IMR-90 (cell line): ENCODE measurements at regions not wholly inside any gene's neighbourhood (a gene's known extent, or its start where the extent isn't known, plus 50 kb on each side); places are given as distances from the start of the nearest gene placed in this dataset.

Experiments
- ATAC-seq: fragments of 200-7000 bp; cut with Tn5 transposase; 2 replicates; pipeline ENCODE4 v1.9.1; 2020; ENCODE audit warnings: low read depth, mild to moderate bottlenecking, moderate library complexity
- BruUV-seq: library from RNA; stranded (reverse); fragments of 400-500 nt; replicated peaks from 2 replicates; lab custom pipeline; 2021; lab: Mats Ljungman, UMichigan
- CTCF ChIA-PET: fragments of 300-600 bp; formaldehyde crosslinking; extraction: SDS; loops from one replicate; lab custom pipeline; 2021; ENCODE audit warnings: antibody characterized with exemption; lab: Yijun Ruan, JAX
- POLR2A ChIA-PET: fragments of 300-600 bp; sonication (Branson Sonifier 250); formaldehyde crosslinking; loops from one replicate; lab custom pipeline; 2022; ENCODE audit warnings: antibody characterized with exemption; ENCODE audit not compliant: unreplicated experiment; lab: Charles Lee
- DNase-seq: peaks from one replicate; pipeline ENCODE4 v3.0.0; 2013
- H2AFZ ChIP-seq: replicated peaks from 2 replicates; pipeline ENCODE3; 2013; ENCODE audit warnings: low read length, mild to moderate bottlenecking; ENCODE audit not compliant: poor library complexity
- H2AK5ac ChIP-seq: 2 replicates; pipeline ENCODE4 v1.6.1; 2013; ENCODE audit warnings: low read depth, low read length, inconsistent platforms
- H2AK9ac ChIP-seq: replicated peaks from 2 replicates; pipeline ENCODE3; 2013; ENCODE audit warnings: mild to moderate bottlenecking, low read depth, low read length, moderate library complexity; ENCODE audit not compliant: poor library complexity
- H2BK120ac ChIP-seq: 2 replicates; pipeline ENCODE4 v1.6.1; 2013; ENCODE audit warnings: low read depth, low read length, inconsistent platforms
- H2BK15ac ChIP-seq: 3 replicates; pipeline ENCODE4 v1.6.1; 2013; ENCODE audit warnings: low read depth, low read length, inconsistent platforms
- H2BK20ac ChIP-seq: 2 replicates; pipeline ENCODE4 v1.6.1; 2013; ENCODE audit warnings: low read depth, mild to moderate bottlenecking, inconsistent platforms, low read length, moderate library complexity
- H2BK5ac ChIP-seq: 2 replicates; pipeline ENCODE4 v1.6.1; 2013; ENCODE audit warnings: mild to moderate bottlenecking, low read depth, low read length, inconsistent platforms; ENCODE audit not compliant: poor library complexity, severe bottlenecking
- H3K14ac ChIP-seq: replicated peaks from 2 replicates; pipeline ENCODE4 v1.6.1; 2013; ENCODE audit warnings: low read depth, low read length, inconsistent platforms
- H3K18ac ChIP-seq: 2 replicates; pipeline ENCODE4 v1.6.1; 2013; ENCODE audit warnings: low read depth, low read length, control low read depth
- H3K23ac ChIP-seq: 2 replicates; pipeline ENCODE4 v1.6.1; 2013; ENCODE audit warnings: low read depth, low read length, inconsistent platforms
- H3K27ac ChIP-seq: 2 replicates; pipeline ENCODE4 v1.5.1; 2013; ENCODE audit warnings: mild to moderate bottlenecking, control low read depth, low read length; ENCODE audit not compliant: insufficient read depth
- H3K27me3 ChIP-seq: 2 replicates; pipeline ENCODE4 v1.6.1; 2013; ENCODE audit warnings: low read length; ENCODE audit not compliant: control insufficient read depth, insufficient read depth
- H3K36me3 ChIP-seq: 2 replicates; pipeline ENCODE4 v1.6.1; 2013; ENCODE audit warnings: low read length, mixed read lengths; ENCODE audit not compliant: control insufficient read depth, insufficient read depth
- H3K4ac ChIP-seq: 2 replicates; pipeline ENCODE4 v1.6.1; 2013; ENCODE audit warnings: low read depth, low read length, inconsistent platforms
- H3K4me1 ChIP-seq: 2 replicates; pipeline ENCODE4 v1.6.1; 2013; ENCODE audit warnings: low read length, mixed read lengths; ENCODE audit not compliant: control insufficient read depth, insufficient read depth
- H3K4me2 ChIP-seq: 2 replicates; pipeline ENCODE4 v1.6.1; 2013; ENCODE audit warnings: low read depth, mild to moderate bottlenecking, control low read depth, low read length, moderate library complexity
- H3K4me3 ChIP-seq: 2 replicates; pipeline ENCODE4 v1.5.1; 2013; ENCODE audit warnings: low read depth, mild to moderate bottlenecking, control low read depth, low read length, moderate library complexity; ENCODE audit not compliant: insufficient read depth
- H3K56ac ChIP-seq: 2 replicates; pipeline ENCODE4 v1.6.1; 2013; ENCODE audit warnings: low read length, inconsistent platforms; ENCODE audit not compliant: insufficient read depth; ENCODE audit errors: extremely low read depth
- H3K79me1 ChIP-seq, 2 experiments: 2 replicates each; pipeline ENCODE4 v1.6.1; 2013; ENCODE audit warnings: low read length in 2 of 2, inconsistent platforms in 1 of 2, low read depth in 1 of 2
- H3K9ac ChIP-seq: 2 replicates; pipeline ENCODE4 v1.6.1; 2013; ENCODE audit warnings: low read depth, low read length, control low read depth
- H3K9me1 ChIP-seq: 2 replicates; pipeline ENCODE4 v1.6.1; 2013; ENCODE audit warnings: low read length, inconsistent platforms; ENCODE audit not compliant: insufficient read depth
- H3K9me3 ChIP-seq: 2 replicates; pipeline ENCODE4 v1.6.1; 2013; ENCODE audit warnings: low read length; ENCODE audit not compliant: control insufficient read depth, insufficient read depth
- H4K20me1 ChIP-seq: 2 replicates; pipeline ENCODE4 v1.6.1; 2013; ENCODE audit warnings: low read length, inconsistent platforms; ENCODE audit not compliant: insufficient read depth
- H4K5ac ChIP-seq: 2 replicates; pipeline ENCODE4 v1.6.1; 2013; ENCODE audit warnings: mild to moderate bottlenecking, low read depth, low read length, control low read depth
- H4K8ac ChIP-seq, 2 experiments: 2 replicates each; pipeline ENCODE4 v1.6.1; 2013; ENCODE audit warnings: low read depth in 2 of 2, low read length in 2 of 2, control low read depth in 1 of 2, inconsistent platforms in 1 of 2
- H4K91ac ChIP-seq: 2 replicates; pipeline ENCODE4 v1.6.1; 2013; ENCODE audit warnings: low read depth, low read length, inconsistent platforms; ENCODE audit not compliant: insufficient read depth
- BHLHE40 ChIP-seq: fragments of 150-350 bp; IDR thresholded peaks from 2 replicates; pipeline ENCODE4 v1.6.1; 2016; ENCODE audit warnings: mild to moderate bottlenecking, low read depth, low read length
- CEBPB ChIP-seq: IDR thresholded peaks from 2 replicates; pipeline ENCODE4 v1.6.1; 2012; ENCODE audit warnings: low read depth, low read length, improper control_type of control experiment
- MAFK ChIP-seq: IDR thresholded peaks from 2 replicates; pipeline ENCODE4 v1.6.1; 2012; ENCODE audit warnings: low read depth, low read length, improper control_type of control experiment
- MAZ ChIP-seq: IDR thresholded peaks from 2 replicates; pipeline ENCODE4 v1.6.1; 2012; ENCODE audit warnings: low read depth, mild to moderate bottlenecking, low read length, improper control_type of control experiment, moderate library complexity, borderline replicate concordance
- POLR2A ChIP-seq: IDR thresholded peaks from 2 replicates; pipeline ENCODE4 v1.6.1; 2012; ENCODE audit warnings: mild to moderate bottlenecking, low read depth, low read length
- RCOR1 ChIP-seq: IDR thresholded peaks from 2 replicates; pipeline ENCODE4 v1.6.1; 2012; ENCODE audit warnings: mild to moderate bottlenecking, low read length, improper control_type of control experiment; ENCODE audit not compliant: insufficient replicate concordance
- SMC3 ChIP-seq: fragments of 150-350 bp; IDR thresholded peaks from 2 replicates; pipeline ENCODE4 v1.6.1; 2016; ENCODE audit warnings: low read depth, mild to moderate bottlenecking, antibody characterized with exemption, low read length, moderate library complexity
- WGBS, 2 experiments: methylation state at CpG; one replicate each; pipeline versions ENCODE4 v1.1.5 to v1.1.7; 2013; ENCODE audit warnings: missing lambda C conversion rate in 2 of 2; ENCODE audit not compliant: insufficient read length in 1 of 2; ENCODE audit errors: extremely low coverage in 2 of 2; 5-methylcytosine and 5-hydroxymethylcytosine counted together
- dilution Hi-C: fragments of 300-500 bp; cut with HindIII; formaldehyde crosslinking; loops from one replicate; pipeline ENCODE4 v1.14.3; 2018; ENCODE audit warnings: low sequenced_read_pairs; ENCODE audit not compliant: unreplicated experiment
- in situ Hi-C: fragments of 300-500 bp; cut with MboI; formaldehyde crosslinking; loops from 3 replicates; pipeline ENCODE4 v1.14.3; 2019; ENCODE audit warnings: low sequenced_read_pairs, inconsistent platforms, mixed read lengths
- intact Hi-C: fragments of 100-400 bp; cut with micrococcal nuclease; formaldehyde crosslinking; loops from 2 replicates; pipeline ENCODE4 v1.10.0; 2022

- H3K9ac ChIP-seq: no peak overlapping the region
- peaks cover 24% of the 10 kb centered on the region for H3K27me3 ChIP-seq
- H3K4me1 ChIP-seq: no peaks in the 10 kb centered on the region
- no peak overlapping the region for H2AK5ac ChIP-seq
- no peak overlapping the region for H2BK120ac ChIP-seq
- H3K27ac ChIP-seq: no peak overlapping the region
- H3K4me2 ChIP-seq: no peak overlapping the region
- intact Hi-C loops: no loop called here
- TF ChIP-seq CEBPB: no peak
- no peak for TF ChIP-seq SMC3
- TF ChIP-seq MAFK: no peak
- no peak for TF ChIP-seq POLR2A
- no peak for TF ChIP-seq RCOR1
- no peak for TF ChIP-seq MAZ
- TF ChIP-seq BHLHE40: no peak
- 40% methylated on average over 1 of the region's 1 CpG; no CpG with 5 or more reads in 1 of the 2 experiments for WGBS, 2 experiments
- dilution Hi-C loops: no loop called here
- ChIA-PET CTCF (no interaction called here), POLR2A (no interaction called here)
- H4K91ac ChIP-seq: no peak overlapping the region
- in situ Hi-C loops: no loop called here
- H4K20me1 ChIP-seq: no peaks in the 10 kb centered on the region
- no peak overlapping the region for H3K14ac ChIP-seq
- H3K9me3 ChIP-seq: no peaks in the 10 kb centered on the region
- DNase-seq (no peak), ATAC-seq (no peak)
- no peak overlapping the region for H3K23ac ChIP-seq
- no peak overlapping the region for H3K18ac ChIP-seq
- no peak overlapping the region for H3K4me3 ChIP-seq
- H4K5ac ChIP-seq: no peak overlapping the region
- no peak overlapping the region for H2BK15ac ChIP-seq
- H3K56ac ChIP-seq: no peak overlapping the region
- H4K8ac ChIP-seq: no peak overlapping the region
- BruUV-seq: no TSS peak
- no peaks in the 10 kb centered on the region for H3K79me1 ChIP-seq
- no peaks in the 10 kb centered on the region for H3K9me1 ChIP-seq
- H2AFZ ChIP-seq: no peak overlapping the region
- no peaks in the 10 kb centered on the region for H3K36me3 ChIP-seq
- no peak overlapping the region for H3K4ac ChIP-seq
- H2BK5ac ChIP-seq: no peak overlapping the region
- H2AK9ac ChIP-seq: no peak overlapping the region
- no peak overlapping the region for H2BK20ac ChIP-seq
Observed at GRCh38 chr6:44775121-44775520, 387.6 kb downstream of the CDC5L start.
